PFSK-1 (cell line): ENCODE measurements at regions not wholly inside any gene's neighbourhood (a gene's known extent, or its start where the extent isn't known, plus 50 kb on each side); places are given as distances from the start of the nearest gene placed in this dataset.

Experiments
- FOXP2 ChIP-seq: optimal IDR thresholded peaks from 2 replicates; pipeline ENCODE3; 2011; ENCODE audit warnings: borderline replicate concordance, control low read depth, inconsistent platforms; ENCODE audit not compliant: insufficient read depth; ENCODE audit errors: extremely low read length, extremely low read depth
- POLR2AphosphoS5 ChIP-seq: IDR thresholded peaks from 2 replicates; pipeline ENCODE4 v1.6.1; 2012; ENCODE audit warnings: low read depth, mild to moderate bottlenecking, control low read depth, low read length, moderate library complexity
- SIN3A ChIP-seq: IDR thresholded peaks from 2 replicates; pipeline ENCODE4 v1.6.1; 2012; ENCODE audit warnings: mild to moderate bottlenecking, low read length, moderate library complexity, borderline replicate concordance; ENCODE audit not compliant: insufficient read depth

DNA sequence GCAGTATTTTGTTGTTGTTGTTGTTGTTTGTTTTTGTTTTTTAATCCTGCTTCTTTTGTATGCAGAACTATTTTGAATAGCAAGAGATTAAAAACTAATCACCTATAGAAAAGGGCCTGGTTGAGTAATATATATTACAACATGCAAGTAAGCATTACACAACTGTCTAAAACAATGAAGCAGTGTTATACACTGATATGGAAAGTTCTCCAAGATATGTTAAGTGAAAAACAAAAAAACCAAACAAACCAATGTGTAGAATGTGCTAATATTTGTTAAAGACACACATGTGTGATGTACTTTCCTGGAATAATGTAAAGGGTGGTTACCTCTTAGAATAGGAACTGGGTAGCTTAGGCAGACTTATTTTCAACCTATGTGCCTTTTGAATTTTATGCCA is 117.4 kb downstream of the ZNF365 start:
- TF ChIP-seq POLR2AphosphoS5, result no peak
- TF ChIP-seq SIN3A, result no peak
- TF ChIP-seq FOXP2, result no peak
